UCSD-AML1 (cell line): ENCODE measurements at regions not wholly inside any gene's neighbourhood (a gene's known extent, or its start where the extent isn't known, plus 50 kb on each side); places are given as distances from the start of the nearest gene placed in this dataset.
"Not testable (repeated sequence)": the region's sequence is repeated elsewhere in the genome, so short reads cannot be mapped to it uniquely, and the experiment has no call there.

Source experiments
- DNase-seq: peaks from one replicate; lab custom pipeline; 2025; ENCODE audit not compliant: unreplicated experiment; lab: John Stamatoyannopoulos, UW

GRCh38 chr7:12827219-12827821 lies 139.9 kb downstream of the ARL4A start:
- DNase-seq, result no peak

- no peak for DNase-seq
Observed at GRCh38 chr7:12827920-12828319, 140.5 kb downstream of the ARL4A start.

DNA sequence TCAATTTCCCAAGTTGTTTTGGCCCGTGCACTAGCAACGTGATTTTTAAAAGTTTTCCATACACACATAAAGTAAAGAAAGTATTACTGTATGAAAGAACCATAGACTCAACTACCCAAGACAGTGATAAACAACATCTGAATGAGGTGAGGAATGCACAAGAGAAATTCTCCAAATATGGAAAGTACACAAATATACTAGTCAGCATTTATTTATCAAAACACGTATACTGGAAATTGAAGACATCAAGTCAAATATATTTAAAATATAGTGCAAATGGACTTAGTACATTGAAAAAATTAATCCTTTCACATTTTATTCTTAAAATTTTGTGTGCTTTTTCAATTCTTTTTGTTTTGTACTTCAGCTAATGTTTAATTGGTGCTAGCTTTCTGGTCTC lies 143.6 kb downstream of the ARL4A start:
- DNase-seq, result no peak

GRCh38 chr7:12833829-12834228 lies 146.4 kb downstream of the ARL4A start:
- no peak for DNase-seq

- DNase-seq, result no peak
Observed at GRCh38 chr7:12834782-12835181, 147.3 kb downstream of the ARL4A start.

DNA sequence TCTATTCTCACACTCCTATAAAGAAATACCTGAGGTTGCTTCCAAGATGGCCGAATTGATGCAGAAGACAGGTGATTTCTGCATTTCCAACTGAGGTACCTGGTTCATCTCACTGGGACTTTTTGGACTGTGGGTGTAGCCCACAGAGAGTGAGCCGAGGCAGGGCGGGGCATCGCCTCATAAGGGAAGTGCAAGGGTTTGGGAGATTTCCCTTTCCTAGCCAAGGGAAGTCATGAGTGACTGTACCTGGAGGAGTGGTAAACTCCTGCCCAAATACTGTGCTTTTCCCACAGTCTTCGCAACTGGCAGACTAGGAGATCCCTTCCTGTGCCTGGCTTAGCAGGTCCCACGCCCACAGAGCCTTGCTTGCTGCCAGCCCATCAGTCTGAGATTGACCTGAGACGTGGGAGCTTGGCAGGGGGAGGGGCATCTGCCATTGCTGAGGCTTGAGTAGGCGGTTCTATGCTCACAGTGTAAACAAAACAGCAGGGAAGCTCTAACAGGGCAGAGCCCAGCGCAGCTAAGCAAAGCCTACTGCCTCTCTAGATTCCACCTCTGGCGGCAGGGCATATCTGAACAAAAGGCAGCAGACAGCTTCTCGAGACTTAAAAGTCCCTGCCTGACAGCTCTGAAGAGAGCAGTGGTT lies 152.2 kb downstream of the ARL4A start:
- no peak for DNase-seq

DNA sequence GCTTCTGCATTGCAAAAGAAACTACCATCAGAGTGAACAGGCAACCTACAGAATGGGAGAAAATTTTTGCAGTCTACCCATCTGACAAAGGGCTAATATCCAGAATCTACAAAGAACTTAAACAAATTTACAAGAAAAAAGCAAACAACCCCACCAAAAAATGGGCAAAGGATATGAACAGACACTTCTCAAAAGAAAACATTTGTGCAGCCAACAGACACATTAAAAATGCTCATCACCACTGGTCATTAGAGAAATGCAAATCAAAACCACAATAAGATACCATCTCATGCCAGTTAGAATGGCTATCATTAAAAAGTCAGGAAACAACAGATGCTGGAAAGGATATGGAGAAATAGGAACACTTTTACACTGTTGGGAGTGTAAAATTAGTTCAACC lies 157.3 kb downstream of the ARL4A start:
- DNase-seq, result not testable (repeated sequence)

- DNase-seq, result no peak
Observed at GRCh38 chr7:12847001-12847400, 159.6 kb downstream of the ARL4A start.

DNA sequence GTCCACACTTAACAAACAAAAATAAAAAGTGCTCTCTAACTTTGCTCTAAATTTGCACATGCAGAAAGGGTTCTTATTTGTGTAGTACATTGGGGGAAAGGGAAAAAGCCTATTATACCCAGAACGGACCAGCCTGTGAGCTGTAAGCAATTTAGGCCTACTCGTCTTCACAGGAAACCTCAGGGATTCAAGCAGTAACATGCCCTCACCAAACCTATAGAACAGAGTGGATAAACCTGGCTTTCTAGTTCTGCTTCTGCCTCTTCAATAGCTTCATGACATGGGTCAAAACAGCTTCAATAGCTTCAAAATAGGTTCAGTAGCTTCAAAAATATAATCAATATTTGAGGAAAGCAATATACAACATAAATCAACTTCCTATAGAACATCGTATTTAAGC lies 163.7 kb downstream of the ARL4A start:
- DNase-seq, result no peak

- no peak for DNase-seq
Observed at GRCh38 chr7:12851841-12852240, 164.4 kb downstream of the ARL4A start.

- no peak for DNase-seq
Observed at GRCh38 chr7:12855036-12855435, 167.6 kb downstream of the ARL4A start.

GRCh38 chr7:12859761-12860160 lies 172.3 kb downstream of the ARL4A start:
- DNase-seq, result no peak

- DNase-seq, result no peak
Observed at GRCh38 chr7:12861070-12861469, 173.6 kb downstream of the ARL4A start.

GRCh38 chr7:12862146-12862545 lies 174.7 kb downstream of the ARL4A start:
- DNase-seq, result no peak

DNA sequence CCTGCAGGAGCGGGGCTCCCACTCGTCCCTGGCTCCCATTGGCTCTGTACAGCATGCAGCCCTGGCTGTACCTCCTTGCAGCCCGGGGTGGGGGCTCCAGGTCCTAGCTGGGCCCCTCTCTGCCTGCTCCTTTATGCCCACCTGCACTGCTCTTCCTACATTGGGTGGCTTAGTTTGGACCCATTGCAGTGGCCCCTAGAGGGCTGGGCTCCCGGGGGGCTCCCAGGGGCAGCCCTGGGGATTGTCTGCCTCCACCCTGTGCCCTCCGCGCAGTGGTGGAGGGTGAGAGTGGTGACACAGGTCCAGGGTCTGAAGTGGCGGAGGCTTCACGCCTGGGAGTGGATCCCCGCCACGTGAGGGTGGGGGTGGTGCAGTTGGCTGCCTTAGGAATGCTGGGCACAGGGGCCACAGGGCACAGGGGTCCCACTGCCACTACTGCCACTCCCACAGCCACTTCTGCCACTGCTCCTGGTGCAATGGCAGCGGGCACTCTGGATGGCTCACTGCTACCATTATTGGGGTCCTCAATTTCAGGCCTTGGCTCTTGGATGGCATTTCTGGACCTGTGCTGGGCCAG lies 177.1 kb downstream of the ARL4A start:
- no peak for DNase-seq

GRCh38 chr7:12865593-12865992 lies 178.2 kb downstream of the ARL4A start:
- no peak for DNase-seq

DNA sequence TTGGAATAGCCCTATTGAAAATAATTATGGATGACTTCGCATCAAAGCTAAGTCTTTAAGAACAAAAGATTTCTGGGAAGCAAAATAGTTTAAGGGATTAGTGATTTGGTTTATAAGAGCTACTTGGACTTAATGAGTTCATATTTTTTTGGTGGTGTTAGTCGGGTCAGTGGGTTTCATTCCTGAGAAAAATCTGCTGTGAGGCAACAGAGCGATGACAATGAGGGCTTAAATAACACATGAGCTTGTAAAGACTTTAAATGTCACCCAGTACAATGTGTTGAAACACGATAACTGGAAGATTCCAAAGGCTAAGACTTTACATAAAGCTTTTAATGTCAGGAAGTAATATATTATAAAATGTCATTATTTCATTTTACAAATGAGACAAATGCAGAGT lies 178.8 kb downstream of the ARL4A start:
- DNase-seq, result no peak

DNA sequence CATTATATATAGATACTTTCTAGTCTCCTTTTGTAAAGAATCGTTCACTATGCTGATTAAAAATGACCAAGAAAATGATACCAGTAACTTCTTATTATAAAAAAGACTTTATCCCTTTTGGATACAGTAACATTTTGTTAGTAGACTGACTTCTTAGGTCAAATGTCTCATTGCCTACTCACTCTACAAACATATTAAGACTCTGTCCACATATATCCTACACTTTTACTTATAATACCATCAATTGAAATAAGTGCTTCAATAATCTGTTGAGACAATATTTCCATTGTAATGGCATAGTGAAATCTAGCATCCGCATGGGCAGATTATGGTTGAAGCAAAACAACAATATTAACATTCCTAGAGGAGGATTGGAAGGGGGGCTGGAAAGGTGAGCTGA lies 180.6 kb downstream of the ARL4A start:
- no peak for DNase-seq

- DNase-seq, result no peak
Observed at GRCh38 chr7:12870219-12870618, 182.8 kb downstream of the ARL4A start.

DNA sequence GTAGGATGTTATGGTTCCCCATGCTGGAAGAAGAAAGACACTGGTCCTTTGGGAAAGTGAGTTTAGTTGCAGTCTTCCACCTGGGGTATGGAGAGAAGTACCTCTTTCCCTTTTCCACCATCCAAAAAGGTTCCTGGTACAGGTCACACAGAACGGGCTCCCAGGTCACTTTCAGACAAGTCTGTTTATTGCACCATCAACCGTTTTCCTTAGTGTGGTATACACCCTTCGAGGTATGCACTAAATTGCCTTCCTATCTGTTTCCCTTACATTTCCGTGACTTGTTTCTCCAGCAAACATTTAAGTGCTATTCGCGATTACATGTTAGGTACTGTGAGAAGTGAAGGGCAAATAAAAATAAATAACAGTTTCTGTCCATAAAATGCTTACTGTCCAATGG lies 185.1 kb downstream of the ARL4A start:
- no peak for DNase-seq

GRCh38 chr7:12873571-12873970 lies 186.1 kb downstream of the ARL4A start:
- no peak for DNase-seq

DNA sequence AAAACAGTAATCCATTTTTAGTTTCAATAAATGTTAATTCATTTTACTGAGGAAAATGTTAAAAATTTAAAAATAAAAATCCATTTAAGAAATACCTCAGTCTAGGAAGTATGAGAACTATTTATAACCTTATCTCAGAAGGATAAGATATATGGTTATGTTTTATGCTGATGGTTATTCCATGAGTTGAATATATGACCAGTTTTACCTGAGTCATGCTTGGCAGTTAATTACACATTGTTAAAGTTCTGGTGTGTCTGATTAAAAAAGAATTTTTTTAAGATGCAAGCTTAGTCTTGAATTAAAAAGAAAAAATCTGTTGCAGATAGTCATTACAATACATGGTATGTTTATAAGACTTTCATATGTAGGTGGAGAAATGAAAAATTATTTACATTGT lies 191.7 kb downstream of the ARL4A start:
- DNase-seq, result no peak

GRCh38 chr7:12881712-12882111 lies 194.3 kb downstream of the ARL4A start:
- DNase-seq, result no peak
